Limb (tissue), 2 donors: ENCODE measurements at regions not wholly inside any gene's neighbourhood (a gene's known extent, or its start where the extent isn't known, plus 50 kb on each side); places are given as distances from the start of the nearest gene placed in this dataset.
"Not testable (repeated sequence)": the region's sequence is repeated elsewhere in the genome, so short reads cannot be mapped to it uniquely, and the experiment has no call there.

ENCODE experiments used
- DNase-seq, 2 donors: peaks; one replicate each; pipeline ENCODE4 v3.0.0-alpha.2; 2016; ENCODE audit errors: extremely low spot score in 2 of 2

- DNase-seq, result not testable (repeated sequence)
Observed at GRCh38 chr7:84880326-84880997, 306.4 kb downstream of the SEMA3D start.

- no peak for DNase-seq
Observed at GRCh38 chr7:84879570-84880325, 307.1 kb downstream of the SEMA3D start.

GRCh38 chr7:84877943-84878570 lies 308.8 kb downstream of the SEMA3D start:
- no peak for DNase-seq

GRCh38 chr7:84876061-84876821 lies 310.6 kb downstream of the SEMA3D start:
- DNase-seq, result no peak

- DNase-seq, result no peak
Observed at GRCh38 chr7:84865560-84865959, 321.3 kb downstream of the SEMA3D start.

DNA sequence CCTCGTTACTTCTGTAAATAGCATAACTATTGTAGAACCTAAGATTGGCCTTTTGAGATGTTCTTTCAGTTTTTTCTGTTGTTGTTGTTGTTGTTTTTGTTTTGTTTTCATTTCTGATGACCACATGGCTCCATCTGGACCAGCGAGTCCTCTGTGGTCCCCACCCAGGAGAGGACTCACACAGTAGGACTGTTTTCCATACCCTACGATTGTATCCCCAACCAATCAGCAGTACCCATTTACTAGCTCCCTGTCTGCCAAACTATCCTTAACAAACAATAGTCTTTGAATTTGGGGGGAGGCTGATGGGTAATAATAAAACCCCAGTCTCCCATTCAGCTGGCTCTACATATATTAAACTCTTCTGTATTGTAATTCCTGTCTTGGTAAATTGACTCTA lies 329.5 kb downstream of the SEMA3D start:
- DNase-seq, result no peak

DNA sequence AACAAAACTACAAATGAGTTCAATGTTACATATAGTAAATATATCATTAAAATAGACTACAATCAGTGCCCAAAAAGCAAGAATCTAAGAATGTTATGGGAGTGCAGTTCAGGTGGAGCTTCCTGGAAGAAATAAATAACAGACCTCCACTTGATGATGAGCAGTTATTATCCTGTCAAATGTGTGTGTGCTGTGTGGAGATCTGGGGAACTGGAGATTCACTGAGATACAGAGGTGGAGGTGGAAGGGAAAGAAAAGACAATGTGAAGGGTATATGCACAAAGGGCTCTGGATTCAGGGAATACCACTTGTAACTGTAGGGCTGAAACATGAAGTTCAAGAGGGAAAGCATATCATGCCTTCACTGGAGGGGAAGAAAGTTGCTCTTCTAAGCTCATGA lies 331.1 kb downstream of the SEMA3D start:
- DNase-seq, result no peak

DNA sequence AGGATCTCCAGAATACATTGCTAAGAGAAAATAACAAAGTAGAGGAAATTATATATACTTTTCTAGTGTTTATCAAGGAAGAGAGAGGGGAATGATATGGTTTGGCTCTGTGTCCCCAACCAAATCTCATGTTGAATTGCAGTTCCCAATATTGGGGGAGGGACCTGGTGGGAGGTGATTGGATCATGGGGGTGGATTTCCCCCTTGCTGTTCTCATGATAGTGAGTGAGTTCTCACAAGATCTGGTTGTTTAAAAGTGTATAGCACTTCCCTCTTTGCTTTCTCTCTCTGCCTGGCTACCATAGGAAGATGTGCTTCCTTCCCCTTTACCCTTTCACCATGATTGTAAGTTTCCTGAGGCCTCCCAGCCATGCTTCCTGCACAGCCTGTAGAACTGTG lies 337.9 kb downstream of the SEMA3D start:
- not testable (repeated sequence) for DNase-seq

GRCh38 chr7:84848219-84848973 lies 338.5 kb downstream of the SEMA3D start:
- DNase-seq, result no peak

GRCh38 chr7:84847790-84848189 lies 339.1 kb downstream of the SEMA3D start:
- no peak for DNase-seq

- no peak for DNase-seq
Observed at GRCh38 chr7:84847038-84847437, 339.8 kb downstream of the SEMA3D start.

- DNase-seq, result no peak
Observed at GRCh38 chr7:84845971-84846370, 340.9 kb downstream of the SEMA3D start.

- no peak for DNase-seq
Observed at GRCh38 chr7:84844771-84845170, 342.1 kb downstream of the SEMA3D start.

- peak in 1 of 2 donors; percentile 20 for DNase-seq
Observed at GRCh38 chr7:84841809-84842208, 345.0 kb downstream of the SEMA3D start.

GRCh38 chr7:84838857-84839256 lies 348.0 kb downstream of the SEMA3D start:
- no peak for DNase-seq

GRCh38 chr7:84837405-84837804 lies 349.5 kb downstream of the SEMA3D start:
- DNase-seq, result no peak

- no peak for DNase-seq
Observed at GRCh38 chr7:84829719-84830118, 357.1 kb downstream of the SEMA3D start.

DNA sequence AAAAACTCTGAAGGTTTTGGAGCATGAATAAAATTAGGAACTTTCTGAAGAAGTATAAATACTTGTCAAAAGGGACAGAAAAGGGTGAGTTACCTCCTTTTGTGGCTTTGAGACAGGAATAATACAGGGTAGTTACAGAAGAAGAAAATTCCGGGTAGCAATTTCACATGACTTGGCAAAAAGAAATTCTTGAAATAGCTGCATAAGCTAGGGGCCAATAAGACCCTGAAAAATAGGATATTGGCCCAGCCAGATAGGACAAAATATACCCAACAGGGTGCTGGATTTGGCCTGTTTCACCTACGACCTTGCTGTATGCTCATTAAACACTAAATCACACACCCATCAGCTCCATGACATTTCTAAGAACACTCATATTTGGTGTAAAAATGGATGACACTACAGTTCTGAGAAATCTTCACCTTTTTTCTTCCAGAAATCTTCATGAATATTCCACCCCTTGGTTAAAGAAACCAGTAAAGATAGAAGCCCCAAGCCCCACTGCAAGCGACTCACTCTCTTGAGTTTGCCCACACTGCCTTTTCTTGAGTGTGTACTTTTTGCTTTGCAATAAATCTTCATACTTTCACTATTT lies 362.7 kb downstream of the SEMA3D start:
- DNase-seq, result no peak

- no peak for DNase-seq
Observed at GRCh38 chr7:84823530-84823929, 363.3 kb downstream of the SEMA3D start.

- no peak for DNase-seq
Observed at GRCh38 chr7:84822941-84823510, 363.8 kb downstream of the SEMA3D start.
